ENCODE measurements at regions not wholly inside any gene's neighbourhood (a gene's known extent, or its start where the extent isn't known, plus 50 kb on each side); places are given as distances from the start of the nearest gene placed in this dataset.

- TF ChIP-seq, protein P1, sequence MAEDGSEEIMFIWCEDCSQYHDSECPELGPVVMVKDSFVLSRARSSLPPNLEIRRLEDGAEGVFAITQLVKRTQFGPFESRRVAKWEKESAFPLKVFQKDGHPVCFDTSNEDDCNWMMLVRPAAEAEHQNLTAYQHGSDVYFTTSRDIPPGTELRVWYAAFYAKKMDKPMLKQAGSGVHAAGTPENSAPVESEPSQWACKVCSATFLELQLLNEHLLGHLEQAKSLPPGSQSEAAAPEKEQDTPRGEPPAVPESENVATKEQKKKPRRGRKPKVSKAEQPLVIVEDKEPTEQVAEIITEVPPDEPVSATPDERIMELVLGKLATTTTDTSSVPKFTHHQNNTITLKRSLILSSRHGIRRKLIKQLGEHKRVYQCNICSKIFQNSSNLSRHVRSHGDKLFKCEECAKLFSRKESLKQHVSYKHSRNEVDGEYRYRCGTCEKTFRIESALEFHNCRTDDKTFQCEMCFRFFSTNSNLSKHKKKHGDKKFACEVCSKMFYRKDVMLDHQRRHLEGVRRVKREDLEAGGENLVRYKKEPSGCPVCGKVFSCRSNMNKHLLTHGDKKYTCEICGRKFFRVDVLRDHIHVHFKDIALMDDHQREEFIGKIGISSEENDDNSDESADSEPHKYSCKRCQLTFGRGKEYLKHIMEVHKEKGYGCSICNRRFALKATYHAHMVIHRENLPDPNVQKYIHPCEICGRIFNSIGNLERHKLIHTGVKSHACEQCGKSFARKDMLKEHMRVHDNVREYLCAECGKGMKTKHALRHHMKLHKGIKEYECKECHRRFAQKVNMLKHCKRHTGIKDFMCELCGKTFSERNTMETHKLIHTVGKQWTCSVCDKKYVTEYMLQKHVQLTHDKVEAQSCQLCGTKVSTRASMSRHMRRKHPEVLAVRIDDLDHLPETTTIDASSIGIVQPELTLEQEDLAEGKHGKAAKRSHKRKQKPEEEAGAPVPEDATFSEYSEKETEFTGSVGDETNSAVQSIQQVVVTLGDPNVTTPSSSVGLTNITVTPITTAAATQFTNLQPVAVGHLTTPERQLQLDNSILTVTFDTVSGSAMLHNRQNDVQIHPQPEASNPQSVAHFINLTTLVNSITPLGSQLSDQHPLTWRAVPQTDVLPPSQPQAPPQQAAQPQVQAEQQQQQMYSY (CRISPR knock-in tag; IDR thresholded peaks at IDR 0.05) = no peak
- TF ChIP-seq BHLHE40 (IDR thresholded peaks at IDR 0.05; ENCODE audit: borderline replicate concordance in 1 of 2, low read depth in 2 of 2, low read length in 1 of 2) (no peak), BMI1 (IDR thresholded peaks at IDR 0.05; ENCODE audit: borderline replicate concordance) (no peak), CREM (IDR thresholded peaks at IDR 0.05; ENCODE audit: low read depth) (no peak), NFYB (IDR thresholded peaks at IDR 0.05; ENCODE audit: insufficient read depth, low read depth, low read length) (no peak), MYC (IDR thresholded peaks at IDR 0.05; ENCODE audit: insufficient read depth, insufficient read length, insufficient replicate concordance, low read length, severe bottlenecking) (no peak)
- TF ChIP-seq, protein P2, sequence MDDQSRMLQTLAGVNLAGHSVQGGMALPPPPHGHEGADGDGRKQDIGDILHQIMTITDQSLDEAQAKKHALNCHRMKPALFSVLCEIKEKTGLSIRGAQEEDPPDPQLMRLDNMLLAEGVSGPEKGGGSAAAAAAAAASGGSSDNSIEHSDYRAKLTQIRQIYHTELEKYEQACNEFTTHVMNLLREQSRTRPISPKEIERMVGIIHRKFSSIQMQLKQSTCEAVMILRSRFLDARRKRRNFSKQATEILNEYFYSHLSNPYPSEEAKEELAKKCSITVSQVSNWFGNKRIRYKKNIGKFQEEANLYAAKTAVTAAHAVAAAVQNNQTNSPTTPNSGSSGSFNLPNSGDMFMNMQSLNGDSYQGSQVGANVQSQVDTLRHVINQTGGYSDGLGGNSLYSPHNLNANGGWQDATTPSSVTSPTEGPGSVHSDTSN (IDR thresholded peaks at IDR 0.05; ENCODE audit: insufficient replicate concordance, low read depth, low read length) = no peak
Observed at GRCh38 chr11:81920205-81920604, 813.5 kb downstream of the FAM181B start (continued).

GRCh38 chr11:81916451-81916850 is 817.2 kb downstream of the FAM181B start:
- Histone ChIP-seq H2AFZ (ENCODE audit: control insufficient read depth, low read depth, low read length) (no peak overlapping the region), H3K27ac (ENCODE audit: control insufficient read depth, insufficient read depth) (no peak overlapping the region), H3K4me3 (no peak overlapping the region), H3K4me1 (ENCODE audit: control insufficient read depth, insufficient read depth, low read length) (no peaks in the 10 kb centered on the region), H3K27me3 (replicated peaks in 1 of 2; ENCODE audit: control insufficient read depth in 2 of 2, insufficient read depth in 2 of 2, low read length in 1 of 2) (no peaks in the 10 kb centered on the region; a peak in 1 of 4 replicates), H4K20me1 (ENCODE audit: control insufficient read depth, insufficient read depth) (no peaks in the 10 kb centered on the region), H3K9ac (ENCODE audit: control insufficient read depth, insufficient read depth, low read length) (no peak overlapping the region), H3K9me3 (replicated peaks; ENCODE audit: control insufficient read depth, insufficient read depth, low read length) (no peaks in the 10 kb centered on the region), H3K79me2 (ENCODE audit: control insufficient read depth, insufficient read depth, low read length) (no peaks in the 10 kb centered on the region), H3K4me2 (ENCODE audit: control insufficient read depth, insufficient read depth) (no peak overlapping the region), H3K36me3 (ENCODE audit: control insufficient read depth in 2 of 2, insufficient read depth in 2 of 2, low read length in 1 of 2) (no peaks in the 10 kb centered on the region)
- no peak for FAIRE-seq
- ChIA-PET SMC1A (ENCODE audit: uncharacterized antibody, unreplicated experiment) (interaction anchor here (0.9 kb wide), 1 partner anchor 10 kb away, joined by 3 read pairs; no protein-coding TSS in a partner anchor), POLR2A (no interaction called here), RAD21 (ENCODE audit: unreplicated experiment) (no interaction called here), CTCF (no interaction called here)
- ATAC-seq = no peak
- intact Hi-C loops (cut with micrococcal nuclease; ENCODE audit: unreplicated experiment) = no loop called here
- in situ Hi-C loops (cut with MboI) = no loop called here
- no TSS peak for BruUV-seq (replicated peaks)
- WGBS (ENCODE audit: insufficient coverage, insufficient replicate concordance, low lambda C conversion rate, missing lambda C conversion rate) = 88% methylated on average over 1 of the region's 1 CpG
- no peak for TF ChIP-seq CEBPZ (IDR thresholded peaks at IDR 0.05; ENCODE audit: low read depth, low read length)
- no peak for TF ChIP-seq RBBP5 (conservative IDR thresholded peaks at IDR 0.05)
- no peak for TF ChIP-seq RB1 (IDR thresholded peaks at IDR 0.05; ENCODE audit: borderline replicate concordance)
- no peak for TF ChIP-seq NR2C2 (IDR thresholded peaks at IDR 0.05; ENCODE audit: borderline replicate concordance, control insufficient read depth, insufficient read length, low read depth)
- no peak for DNase-seq (ENCODE audit: low read depth, low spot score)
